ENCODE measurements at regions not wholly inside any gene's neighbourhood (a gene's known extent, or its start where the extent isn't known, plus 50 kb on each side); places are given as distances from the start of the nearest gene placed in this dataset.

DNA sequence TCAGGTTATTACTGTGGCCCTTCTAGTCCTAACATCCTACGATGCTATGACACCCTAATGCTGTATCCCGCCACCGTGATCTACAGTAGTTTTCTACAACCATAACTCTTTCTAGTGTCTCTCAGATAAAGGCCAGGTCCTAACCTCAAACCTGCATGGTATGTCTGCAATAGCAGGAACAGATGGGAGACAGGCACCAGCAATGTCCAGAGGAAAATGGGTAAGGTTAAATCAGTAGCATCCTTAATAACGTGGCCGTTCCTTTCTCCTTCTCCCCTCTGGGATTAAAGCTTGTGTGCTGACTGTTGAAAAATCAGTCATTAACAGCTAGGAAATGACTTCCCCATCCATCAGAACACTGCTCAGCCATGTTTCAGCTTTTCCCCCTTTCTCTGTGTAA lies 321.9 kb upstream of the NPVF start:
- Mint-ChIP-seq H3K27me3 (ENCODE audit: low read depth) (peaks cover 12% of the 10 kb centered on the region), H3K36me3 (ENCODE audit: low read depth) (no peaks in the 10 kb centered on the region), H3K9me3 (no peaks in the 10 kb centered on the region), H3K4me1 (ENCODE audit: low read depth) (no peaks in the 10 kb centered on the region), H3K27ac (no peak overlapping the region), H3K4me3 (ENCODE audit: low read depth) (no peak overlapping the region)
- DNase-seq (ENCODE audit: low spot score): no peak
- intact Hi-C loops (cut with micrococcal nuclease): no loop called here

DNA sequence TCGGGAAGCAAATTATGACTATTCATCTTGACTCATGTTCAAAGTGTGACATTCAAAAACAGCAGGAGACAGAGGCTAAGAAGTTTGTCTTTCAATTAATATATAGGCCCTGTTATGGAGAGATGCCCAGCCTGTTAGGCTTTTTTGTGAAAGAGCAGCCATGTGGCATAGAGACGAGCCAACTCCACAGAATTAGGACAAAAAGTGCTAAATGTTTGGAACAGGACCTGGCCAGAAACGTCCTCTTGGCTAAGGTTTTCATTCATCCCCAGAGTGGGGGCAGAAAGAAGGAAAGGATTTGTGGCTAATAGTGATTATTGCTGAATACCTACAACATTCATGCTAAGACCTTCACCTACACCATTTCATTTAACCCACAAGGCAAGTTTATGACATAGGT lies 324.7 kb upstream of the NPVF start:
- DNase-seq (ENCODE audit: low spot score): no peak
- Mint-ChIP-seq H3K36me3 (ENCODE audit: low read depth) (no peaks in the 10 kb centered on the region), H3K4me3 (ENCODE audit: low read depth) (no peak overlapping the region), H3K27ac (no peak overlapping the region), H3K27me3 (ENCODE audit: low read depth) (peaks cover 22% of the 10 kb centered on the region), H3K4me1 (ENCODE audit: low read depth) (peaks cover 5% of the 10 kb centered on the region), H3K9me3 (no peaks in the 10 kb centered on the region)
- intact Hi-C loops (cut with micrococcal nuclease): no loop called here

GRCh38 chr7:25553580-25554291 lies 325.4 kb upstream of the NPVF start:
- Mint-ChIP-seq H3K4me1 (ENCODE audit: low read depth) (peaks cover 5% of the 10 kb centered on the region), H3K4me3 (ENCODE audit: low read depth) (no peak overlapping the region), H3K27me3 (ENCODE audit: low read depth) (peaks cover 19% of the 10 kb centered on the region), H3K36me3 (ENCODE audit: low read depth) (no peaks in the 10 kb centered on the region), H3K27ac (no peak overlapping the region), H3K9me3 (no peaks in the 10 kb centered on the region)
- intact Hi-C loops (cut with micrococcal nuclease): no loop called here
- DNase-seq (ENCODE audit: low spot score): no peak

GRCh38 chr7:25557379-25557917 lies 329.2 kb upstream of the NPVF start:
- intact Hi-C loops (cut with micrococcal nuclease): no loop called here
- Mint-ChIP-seq H3K36me3 (ENCODE audit: low read depth) (no peaks in the 10 kb centered on the region), H3K4me3 (ENCODE audit: low read depth) (no peak overlapping the region), H3K27me3 (ENCODE audit: low read depth) (peaks cover 18% of the 10 kb centered on the region), H3K27ac (no peak overlapping the region), H3K4me1 (ENCODE audit: low read depth) (peaks cover 5% of the 10 kb centered on the region), H3K9me3 (no peaks in the 10 kb centered on the region)
- no peak for DNase-seq (ENCODE audit: low spot score)

- no peaks in the 10 kb centered on the region for H3K9me3 Mint-ChIP-seq
- DNase-seq (ENCODE audit: low spot score): no peak
- no peak overlapping the region for H3K27ac Mint-ChIP-seq
- no peaks in the 10 kb centered on the region for H3K36me3 Mint-ChIP-seq (ENCODE audit: low read depth)
- intact Hi-C loops (cut with micrococcal nuclease): no loop called here
- peaks cover 18% of the 10 kb centered on the region for H3K27me3 Mint-ChIP-seq (ENCODE audit: low read depth)
- H3K4me1 Mint-ChIP-seq (ENCODE audit: low read depth): peaks cover 5% of the 10 kb centered on the region
- H3K4me3 Mint-ChIP-seq (ENCODE audit: low read depth): no peak overlapping the region
Measured at GRCh38 chr7:25557930-25558329, 329.6 kb upstream of the NPVF start.

DNA sequence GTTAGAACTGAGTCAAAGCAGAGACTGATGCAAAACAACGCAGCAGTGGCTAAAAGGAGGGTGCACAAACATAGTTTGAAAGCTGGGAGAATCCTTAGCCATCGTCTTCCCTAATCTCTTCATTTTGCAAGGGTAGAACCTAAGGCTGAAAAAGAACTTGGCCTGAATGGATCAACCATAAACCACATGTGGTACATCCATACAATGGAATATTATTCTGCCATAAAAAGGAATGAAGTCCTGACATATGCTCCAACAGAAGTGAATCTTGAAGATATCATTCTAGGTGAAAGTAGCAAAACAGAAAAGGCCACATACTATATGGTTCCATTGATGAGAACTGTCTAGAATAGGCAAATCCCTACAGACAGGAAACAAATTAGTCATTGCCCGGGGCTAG lies 330.3 kb upstream of the NPVF start:
- intact Hi-C loops (cut with micrococcal nuclease): no loop called here
- DNase-seq (ENCODE audit: low spot score): no peak
- Mint-ChIP-seq H3K27ac (no peak overlapping the region), H3K27me3 (ENCODE audit: low read depth) (peaks cover 18% of the 10 kb centered on the region), H3K36me3 (ENCODE audit: low read depth) (no peaks in the 10 kb centered on the region), H3K4me1 (ENCODE audit: low read depth) (peaks cover 5% of the 10 kb centered on the region), H3K9me3 (no peaks in the 10 kb centered on the region), H3K4me3 (ENCODE audit: low read depth) (no peak overlapping the region)

- Mint-ChIP-seq H3K27ac (no peak overlapping the region), H3K36me3 (ENCODE audit: low read depth) (no peaks in the 10 kb centered on the region), H3K4me3 (ENCODE audit: low read depth) (no peak overlapping the region), H3K4me1 (ENCODE audit: low read depth) (peaks cover 5% of the 10 kb centered on the region), H3K27me3 (ENCODE audit: low read depth) (peaks cover 18% of the 10 kb centered on the region), H3K9me3 (no peaks in the 10 kb centered on the region)
- intact Hi-C loops (cut with micrococcal nuclease): no loop called here
- DNase-seq (ENCODE audit: low spot score): no peak
Measured at GRCh38 chr7:25559581-25560367, 331.5 kb upstream of the NPVF start.

DNA sequence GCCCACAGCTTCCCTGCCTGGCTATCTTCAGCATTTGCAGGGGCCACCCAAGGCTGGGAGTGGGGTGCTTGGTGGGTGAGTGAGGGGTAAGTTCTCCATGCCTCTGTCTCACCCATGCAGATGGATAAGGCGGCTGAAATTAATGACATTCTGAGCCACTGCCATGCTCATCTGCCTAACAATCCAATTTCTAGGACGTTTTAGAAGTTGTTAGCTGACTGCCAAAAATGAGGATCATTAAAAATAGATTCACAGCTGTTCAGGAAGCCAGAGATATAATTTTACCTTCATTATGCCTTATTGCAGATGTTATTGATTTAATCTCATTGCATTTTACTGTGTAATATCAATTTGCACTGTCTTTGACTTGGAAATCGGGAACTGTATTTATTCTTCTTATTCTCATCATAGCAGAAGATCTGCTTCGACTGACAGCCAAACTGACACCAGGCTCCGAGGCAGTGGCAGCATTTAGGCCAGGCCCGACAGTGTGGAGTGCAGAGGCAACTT lies 334.4 kb upstream of the NPVF start:
- Mint-ChIP-seq H3K4me1 (ENCODE audit: low read depth) (peaks cover 3% of the 10 kb centered on the region), H3K4me3 (ENCODE audit: low read depth) (no peak overlapping the region), H3K27ac (no peak overlapping the region), H3K36me3 (ENCODE audit: low read depth) (no peaks in the 10 kb centered on the region), H3K9me3 (no peaks in the 10 kb centered on the region), H3K27me3 (ENCODE audit: low read depth) (peaks cover 8% of the 10 kb centered on the region)
- no peak for DNase-seq (ENCODE audit: low spot score)
- intact Hi-C loops (cut with micrococcal nuclease): no loop called here

DNA sequence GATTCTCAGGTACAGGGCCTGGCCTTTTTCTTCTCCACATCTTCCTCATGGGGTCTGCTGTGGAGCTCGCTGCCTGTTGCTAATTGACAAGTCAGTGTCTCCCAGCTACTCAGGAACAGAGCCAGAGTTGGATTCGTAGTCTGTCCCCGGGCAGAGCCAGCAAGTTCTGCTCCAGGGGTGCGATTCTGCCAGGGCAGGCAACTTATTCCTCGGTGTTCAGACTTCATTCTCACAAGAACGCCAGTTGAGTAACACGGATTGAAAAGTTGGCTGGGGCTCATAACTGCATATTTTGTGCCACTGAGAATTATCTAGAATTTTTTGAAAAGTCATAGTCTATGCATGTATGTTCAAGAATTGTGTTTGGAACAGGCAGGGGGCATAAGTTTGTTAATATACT lies 336.7 kb upstream of the NPVF start:
- H3K36me3 Mint-ChIP-seq (ENCODE audit: low read depth): no peaks in the 10 kb centered on the region
- H3K27ac Mint-ChIP-seq: no peak overlapping the region
- peaks cover 5% of the 10 kb centered on the region for H3K4me1 Mint-ChIP-seq (ENCODE audit: low read depth)
- peaks cover 6% of the 10 kb centered on the region for H3K27me3 Mint-ChIP-seq (ENCODE audit: low read depth)
- intact Hi-C loops (cut with micrococcal nuclease): loop anchor here (2.0 kb wide), 1 partner anchor 174 kb away; no protein-coding TSS in a partner anchor
- H3K9me3 Mint-ChIP-seq: no peaks in the 10 kb centered on the region
- DNase-seq (ENCODE audit: low spot score): no peak
- no peak overlapping the region for H3K4me3 Mint-ChIP-seq (ENCODE audit: low read depth)

DNA sequence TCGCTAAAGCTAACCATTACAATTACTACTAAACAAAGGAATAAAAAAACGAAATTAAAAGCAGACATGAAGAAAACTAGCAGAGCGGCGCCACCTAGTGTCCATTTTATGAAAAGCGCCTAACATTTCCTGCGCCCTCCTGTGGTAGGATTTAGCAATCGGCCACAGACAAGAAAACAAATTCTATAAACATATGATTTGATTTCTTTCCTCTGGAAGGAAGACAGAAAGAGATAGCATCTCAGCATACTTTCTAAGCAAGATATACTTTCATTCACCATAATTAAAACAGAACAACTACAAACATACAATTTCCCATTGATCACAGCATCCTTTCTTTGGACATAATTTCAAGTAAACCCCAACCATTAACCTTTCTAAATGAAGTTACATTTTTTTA lies 337.7 kb upstream of the NPVF start:
- Mint-ChIP-seq H3K4me1 (ENCODE audit: low read depth) (peaks cover 5% of the 10 kb centered on the region), H3K9me3 (no peaks in the 10 kb centered on the region), H3K27ac (no peak overlapping the region), H3K36me3 (ENCODE audit: low read depth) (no peaks in the 10 kb centered on the region), H3K27me3 (ENCODE audit: low read depth) (peaks cover 6% of the 10 kb centered on the region), H3K4me3 (ENCODE audit: low read depth) (no peak overlapping the region)
- DNase-seq (ENCODE audit: low spot score): peak; percentile 53
- intact Hi-C loops (cut with micrococcal nuclease): loop anchor here (1.0 to 2.0 kb wide), 3 partner anchors 175 to 307 kb away; no protein-coding TSS in a partner anchor

GRCh38 chr7:25567430-25567829 lies 339.1 kb upstream of the NPVF start:
- H3K27me3 Mint-ChIP-seq (ENCODE audit: low read depth): peaks cover 6% of the 10 kb centered on the region
- H3K9me3 Mint-ChIP-seq: no peaks in the 10 kb centered on the region
- DNase-seq (ENCODE audit: low spot score): no peak
- H3K27ac Mint-ChIP-seq: no peak overlapping the region
- peaks cover 5% of the 10 kb centered on the region for H3K4me1 Mint-ChIP-seq (ENCODE audit: low read depth)
- H3K4me3 Mint-ChIP-seq (ENCODE audit: low read depth): no peak overlapping the region
- no peaks in the 10 kb centered on the region for H3K36me3 Mint-ChIP-seq (ENCODE audit: low read depth)
- intact Hi-C loops (cut with micrococcal nuclease): no loop called here

- peaks cover 5% of the 10 kb centered on the region for H3K4me1 Mint-ChIP-seq (ENCODE audit: low read depth)
- DNase-seq (ENCODE audit: low spot score): no peak
- H3K9me3 Mint-ChIP-seq: no peaks in the 10 kb centered on the region
- intact Hi-C loops (cut with micrococcal nuclease): no loop called here
- H3K27me3 Mint-ChIP-seq (ENCODE audit: low read depth): peaks cover 8% of the 10 kb centered on the region
- no peaks in the 10 kb centered on the region for H3K36me3 Mint-ChIP-seq (ENCODE audit: low read depth)
- no peak overlapping the region for H3K4me3 Mint-ChIP-seq (ENCODE audit: low read depth)
- no peak overlapping the region for H3K27ac Mint-ChIP-seq
Measured at GRCh38 chr7:25569765-25570164, 341.5 kb upstream of the NPVF start.

GRCh38 chr7:25572423-25572822 lies 344.1 kb upstream of the NPVF start:
- Mint-ChIP-seq H3K4me1 (ENCODE audit: low read depth) (peaks cover 2% of the 10 kb centered on the region), H3K36me3 (ENCODE audit: low read depth) (no peaks in the 10 kb centered on the region), H3K9me3 (no peaks in the 10 kb centered on the region), H3K27me3 (ENCODE audit: low read depth) (peaks cover 8% of the 10 kb centered on the region), H3K27ac (no peak overlapping the region), H3K4me3 (ENCODE audit: low read depth) (no peak overlapping the region)
- DNase-seq (ENCODE audit: low spot score): no peak
- intact Hi-C loops (cut with micrococcal nuclease): no loop called here

All from activated T-helper 2 cell treated with anti-CD3 and anti-CD28 coated beads, Interferon-gamma antibody, Interleukin-2, Interleukin-4, amounts not matched to agents 10 μg/mL and 5 μg/mL and 100 μg/mL, durations not matched to agents 14 hours and 24 hours and 36 hours (primary cell).